NCI-H446 (cell line): ENCODE measurements at regions not wholly inside any gene's neighbourhood (a gene's known extent, or its start where the extent isn't known, plus 50 kb on each side); places are given as distances from the start of the nearest gene placed in this dataset.
"Not testable (repeated sequence)": the region's sequence is repeated elsewhere in the genome, so short reads cannot be mapped to it uniquely, and the experiment has no call there.

Source experiments
- DNase-seq, 2 experiments: peaks; one replicate each; lab custom pipeline; 2025; lab: John Stamatoyannopoulos, UW

DNA sequence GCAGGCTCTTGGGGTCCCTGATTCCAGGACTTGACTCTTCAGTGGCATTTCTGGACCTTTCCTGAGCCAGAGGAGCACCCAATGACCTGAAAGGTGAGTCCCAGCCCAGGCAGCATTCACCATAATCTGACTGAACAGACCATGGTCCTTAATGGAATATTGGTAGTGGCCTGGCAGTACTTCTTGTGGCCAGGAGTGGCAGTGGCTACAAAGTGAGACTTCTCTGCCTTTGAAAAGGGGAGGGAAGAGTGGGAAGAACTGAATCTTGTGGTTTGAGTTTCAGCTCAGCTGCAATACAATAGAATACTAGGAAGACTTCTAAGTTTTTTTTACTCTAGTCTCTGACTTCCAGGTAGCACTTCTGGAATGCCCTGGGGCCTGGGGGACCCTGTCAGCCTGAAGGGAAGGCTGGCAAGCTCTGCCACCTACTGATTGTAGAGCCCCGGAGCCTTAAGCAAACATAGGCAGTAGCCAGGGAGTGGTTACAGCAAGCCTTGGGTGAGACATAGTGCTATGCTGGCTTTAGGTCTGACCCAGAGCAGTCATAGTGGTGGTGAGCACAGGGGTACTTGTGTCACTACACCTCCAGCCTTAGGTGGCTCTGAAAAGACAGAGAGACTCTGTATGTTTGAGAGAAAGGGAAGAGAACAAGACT lies 674.2 kb upstream of the MANEA start:
- DNase-seq, result no peak

DNA sequence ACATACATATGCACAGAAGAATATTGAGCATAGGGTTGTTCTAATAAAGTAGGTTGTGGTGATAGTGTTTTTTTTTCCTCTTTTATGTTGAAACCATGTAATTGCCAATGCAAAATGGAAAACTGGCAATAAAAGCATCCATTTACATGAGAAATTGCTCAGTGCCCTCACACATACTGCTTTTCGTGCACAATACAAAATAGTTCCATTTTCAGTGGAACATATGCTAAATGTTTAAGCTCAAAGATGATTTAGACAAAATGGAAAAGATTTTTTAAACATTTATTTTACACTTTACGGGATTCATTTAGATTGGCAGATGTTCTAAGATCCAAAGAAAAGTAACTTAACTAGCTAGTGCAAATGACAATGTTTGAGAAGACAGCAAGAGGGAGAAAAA lies 678.1 kb upstream of the MANEA start:
- DNase-seq, result no peak

- DNase-seq, result no peak
Measured at GRCh38 chr6:94894300-94894699, 683.0 kb upstream of the MANEA start.

DNA sequence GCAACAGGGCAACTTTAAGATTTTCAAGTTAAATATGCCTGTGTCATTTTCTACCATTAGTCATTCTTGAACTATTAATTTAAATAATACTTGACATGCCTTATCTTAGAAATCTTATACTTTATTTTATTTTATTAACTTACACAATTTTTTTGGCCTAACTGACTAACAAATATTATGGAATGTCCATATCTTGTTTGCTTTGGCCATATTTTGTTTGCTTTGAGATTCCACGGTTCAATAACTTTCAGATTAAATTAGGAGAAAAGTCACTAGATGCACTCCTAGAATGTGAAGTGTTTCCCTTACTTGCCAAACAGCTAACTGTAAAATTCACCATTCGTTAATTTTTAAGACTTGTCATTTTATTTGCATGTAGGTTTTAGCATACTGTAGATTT lies 684.0 kb upstream of the MANEA start:
- no peak for DNase-seq

- not testable (repeated sequence) for DNase-seq
Measured at GRCh38 chr6:94873819-94874218, 703.5 kb upstream of the MANEA start.

DNA sequence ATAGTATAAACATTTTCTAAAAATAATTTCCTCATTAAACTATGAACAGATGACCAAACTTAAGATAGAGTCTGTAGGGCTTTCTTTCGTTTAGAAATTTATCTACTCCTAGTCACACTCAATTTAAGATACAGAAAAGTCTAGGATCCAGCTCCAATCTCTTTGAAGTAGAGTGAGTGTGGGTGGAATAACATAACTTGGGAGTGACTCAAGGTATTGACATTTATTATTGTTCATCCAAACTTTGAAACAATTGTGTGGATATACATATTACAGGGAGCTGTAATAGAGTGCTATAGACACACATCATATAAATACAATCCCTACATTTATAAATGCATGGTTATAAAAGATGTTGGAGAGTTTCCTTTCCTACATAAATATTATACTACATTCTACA lies 715.2 kb upstream of the MANEA start:
- DNase-seq, result no peak

- no peak for DNase-seq
Measured at GRCh38 chr6:94859924-94860323, 717.4 kb upstream of the MANEA start.

DNA sequence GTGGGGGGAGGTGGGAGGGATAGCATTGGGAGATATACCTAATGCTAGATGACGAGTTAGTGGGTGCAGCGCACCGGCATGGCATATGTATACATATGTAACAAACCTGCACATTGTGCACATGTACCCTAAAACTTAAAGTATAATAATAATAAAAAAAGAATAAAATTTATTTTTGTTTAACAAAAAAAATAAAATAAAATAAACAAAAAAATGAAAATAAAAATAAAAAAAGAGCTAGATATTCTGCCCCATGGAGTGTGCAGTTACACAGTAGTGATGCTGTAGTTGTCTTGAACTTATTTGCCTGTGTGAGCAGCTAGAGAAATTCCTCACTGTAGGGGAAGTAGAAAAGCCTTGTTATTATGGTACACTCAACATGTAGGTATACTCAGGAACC lies 720.3 kb upstream of the MANEA start:
- not testable (repeated sequence) for DNase-seq

GRCh38 chr6:94851329-94851728 lies 726.0 kb upstream of the MANEA start:
- not testable (repeated sequence) for DNase-seq

GRCh38 chr6:94845742-94846141 lies 731.6 kb upstream of the MANEA start:
- no peak for DNase-seq

- DNase-seq, result no peak
Measured at GRCh38 chr6:94835264-94835663, 742.1 kb upstream of the MANEA start.

- no peak for DNase-seq
Measured at GRCh38 chr6:94813806-94814205, 763.5 kb upstream of the MANEA start.

GRCh38 chr6:94801344-94801743 lies 776.0 kb upstream of the MANEA start:
- DNase-seq, result no peak

DNA sequence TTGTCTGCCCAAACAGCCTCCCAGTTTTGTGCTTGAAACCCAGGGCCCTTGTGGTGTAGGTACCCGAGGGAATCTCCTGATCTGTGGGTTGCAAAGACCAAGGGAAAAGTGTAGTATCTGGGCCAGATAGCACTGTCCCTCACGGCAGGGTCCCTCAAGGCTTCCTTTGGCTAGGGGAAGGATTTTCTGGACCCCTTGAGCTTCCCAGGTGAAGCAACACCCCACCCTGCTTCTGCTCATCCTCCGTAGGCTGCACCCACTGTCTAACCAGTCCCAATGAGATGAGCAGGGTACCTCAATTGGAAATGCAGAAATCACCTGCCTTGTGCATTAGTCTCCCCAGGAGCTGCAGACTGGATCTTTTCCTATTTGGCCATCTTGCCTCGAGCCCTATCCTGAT lies 791.8 kb upstream of the MANEA start:
- no peak for DNase-seq

- DNase-seq, result not testable (repeated sequence)
Measured at GRCh38 chr6:94785081-94785480, 792.3 kb upstream of the MANEA start.

DNA sequence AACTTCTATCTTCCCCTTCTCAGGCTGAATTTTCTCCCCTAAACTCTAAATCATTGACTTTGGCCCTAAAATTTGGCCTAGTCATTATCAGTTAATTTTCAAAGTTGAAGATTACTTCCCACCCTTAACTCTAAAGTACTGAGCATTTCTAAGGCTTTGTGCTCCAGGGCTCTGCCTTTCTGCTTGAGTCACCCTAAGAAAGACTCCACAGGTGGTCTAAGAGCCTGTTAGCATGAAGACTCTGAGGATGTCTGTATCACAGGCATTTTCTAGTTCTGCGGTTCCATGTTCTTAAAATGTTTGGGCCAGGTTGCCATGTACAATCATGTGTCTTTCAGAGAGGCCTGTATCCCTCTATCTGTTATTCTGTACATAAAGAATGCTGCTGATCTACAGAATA lies 808.1 kb upstream of the MANEA start:
- DNase-seq, result no peak

- no peak for DNase-seq
Measured at GRCh38 chr6:94751641-94752329, 825.5 kb upstream of the MANEA start.

DNA sequence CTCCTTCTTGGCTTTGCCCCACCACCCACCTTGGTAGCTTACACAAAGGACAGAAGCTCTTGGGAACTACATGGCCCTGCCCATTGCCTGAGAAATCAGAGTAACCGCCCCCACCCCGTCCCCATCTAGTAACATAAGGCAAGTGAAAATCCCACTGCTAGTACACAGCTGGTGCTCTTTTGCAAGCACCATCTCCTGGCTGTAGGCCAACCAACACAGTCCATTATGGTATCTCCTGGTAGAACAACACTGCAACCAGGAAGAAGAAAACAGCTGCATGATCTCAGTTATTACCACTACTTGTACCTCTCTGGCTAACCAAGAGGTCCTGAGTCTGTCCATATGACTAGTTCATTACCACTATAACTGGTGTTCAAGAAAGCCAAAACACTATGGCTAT lies 841.1 kb upstream of the MANEA start:
- DNase-seq, result peak in 1 of 2 experiments; percentile 60

GRCh38 chr6:94735270-94735669 lies 842.1 kb upstream of the MANEA start:
- DNase-seq, result no peak

GRCh38 chr6:94734751-94735150 lies 842.6 kb upstream of the MANEA start:
- DNase-seq, result no peak

DNA sequence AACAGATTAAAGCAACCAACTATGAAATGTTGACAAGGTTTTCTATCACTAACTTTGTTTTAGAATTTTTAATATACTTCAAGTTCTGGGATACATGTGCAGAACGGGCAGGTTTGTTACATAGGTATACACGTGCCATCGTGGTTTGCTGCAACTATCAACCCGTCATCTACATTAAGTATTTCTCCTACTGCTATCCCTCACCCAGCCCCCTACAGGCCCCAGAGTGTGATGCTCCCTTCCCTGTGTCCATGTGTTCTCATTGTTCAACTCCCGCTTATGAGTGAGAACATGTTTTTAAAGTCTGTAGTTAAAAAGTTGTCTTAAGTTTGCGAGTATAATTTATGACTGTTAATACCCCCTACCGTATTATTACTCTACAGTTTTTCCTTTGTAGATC lies 844.3 kb upstream of the MANEA start:
- no peak for DNase-seq

DNA sequence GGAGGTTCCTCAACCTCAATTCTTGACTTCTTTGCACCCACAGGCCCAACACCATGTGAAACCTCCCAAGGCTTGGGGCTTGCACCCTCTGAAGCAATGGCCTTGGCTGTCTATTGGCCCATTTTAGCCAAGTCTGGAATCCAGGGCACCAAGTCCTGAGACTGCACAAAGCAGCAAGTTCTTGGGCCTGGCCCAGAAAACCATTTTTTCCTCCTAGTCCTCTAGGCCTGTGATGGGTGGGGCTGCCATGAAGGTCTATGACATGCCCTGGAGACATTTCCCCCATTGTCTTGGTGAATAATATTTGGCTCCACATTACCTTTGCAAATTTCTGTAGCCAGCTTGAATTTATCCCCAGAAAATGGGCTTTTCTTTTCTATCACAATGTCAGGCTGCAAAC lies 849.6 kb upstream of the MANEA start:
- DNase-seq, result no peak

DNA sequence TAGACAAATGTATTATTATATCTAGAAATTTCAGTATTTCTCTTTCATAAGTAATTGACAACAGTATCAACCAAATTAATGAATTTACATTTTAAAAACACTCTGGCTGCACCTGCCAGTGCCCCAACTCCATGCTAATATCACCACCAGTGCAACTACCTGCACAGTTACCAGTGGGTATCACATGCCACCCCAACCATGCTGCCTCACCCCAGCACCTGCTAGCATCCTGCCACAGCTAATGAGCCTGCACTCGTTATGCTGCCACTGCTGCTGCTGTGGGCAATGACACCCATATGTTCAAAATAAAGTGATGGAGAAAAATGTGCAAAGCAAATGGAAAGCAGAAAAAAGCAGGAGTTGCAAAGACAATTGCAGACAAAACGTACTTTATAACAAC lies 855.9 kb upstream of the MANEA start:
- DNase-seq, result no peak

- no peak for DNase-seq
Measured at GRCh38 chr6:94713446-94713845, 863.9 kb upstream of the MANEA start.
